T-cell (primary cell): ENCODE measurements at regions not wholly inside any gene's neighbourhood (a gene's known extent, or its start where the extent isn't known, plus 50 kb on each side); places are given as distances from the start of the nearest gene placed in this dataset.

Source experiments
- ATAC-seq, 4 experiments: fragments of 200-7000 bp in 3 of 4; fragments of 150-1000 bp in 1 of 4; cut with Tn5 transposase; replicated peaks in 1 of 4; 1 replicate in 3 of 4; 2 replicates in 1 of 4; pipeline ENCODE4 v1.10.0; 2021; ENCODE audit warnings: moderate library complexity in 3 of 4, mild to moderate bottlenecking in 2 of 4, moderate number of reproducible peaks in 1 of 4
- CTCF ChIA-PET, 2 donors: fragments of 300-600 bp; sonication (Branson Sonifier 250); formaldehyde crosslinking; loops; one replicate each; lab custom pipeline; 2022; ENCODE audit warnings: antibody characterized with exemption in 2 of 2; lab: Charles Lee
- POLR2A ChIA-PET, 2 donors: fragments of 300-600 bp; sonication (Branson Sonifier 250); formaldehyde crosslinking; loops; one replicate each; lab custom pipeline; 2022; ENCODE audit warnings: antibody characterized with exemption in 2 of 2; lab: Charles Lee
- DNase-seq, 35 experiments: peaks; one replicate each; pipeline versions ENCODE4 v3.0.0 to v3.0.0-alpha.2; 2013 to 2023
- H3K27ac ChIP-seq: one replicate; pipeline ENCODE4 v1.5.1; 2013; ENCODE audit warnings: low read length
- H3K27me3 ChIP-seq, 2 experiments: replicated peaks in 1 of 2; 1 replicate in 1 of 2; 2 replicates in 1 of 2; pipeline versions ENCODE4 v1.6.1 to v1.7.0; 2013; ENCODE audit warnings: low read length in 1 of 2, mixed read lengths in 1 of 2; ENCODE audit not compliant: control insufficient read depth in 2 of 2, insufficient read depth in 2 of 2; ENCODE audit errors: extremely low read depth in 1 of 2
- H3K36me3 ChIP-seq, 2 donors: 1 replicate in 1 of 2; 2 replicates in 1 of 2; pipeline versions ENCODE4 v1.6.1 to v1.7.0; 2013; ENCODE audit warnings: low read length in 1 of 2; ENCODE audit not compliant: control insufficient read depth in 2 of 2, insufficient read depth in 1 of 2; ENCODE audit errors: extremely low read depth in 1 of 2
- H3K4me1 ChIP-seq, 2 experiments: 1 replicate in 1 of 2; 2 replicates in 1 of 2; pipeline versions ENCODE4 v1.6.1 to v1.7.0; 2013; ENCODE audit warnings: low read length in 2 of 2, mixed read lengths in 1 of 2; ENCODE audit not compliant: insufficient read depth in 2 of 2, control insufficient read depth in 1 of 2; ENCODE audit errors: extremely low read depth in 1 of 2
- H3K4me3 ChIP-seq, 2 donors: 1 replicate in 1 of 2; 2 replicates in 1 of 2; pipeline versions ENCODE4 v1.5.1 to v1.7.0; 2013; ENCODE audit warnings: mild to moderate bottlenecking in 2 of 2, low read length in 1 of 2, moderate library complexity in 1 of 2; ENCODE audit not compliant: control insufficient read depth in 1 of 2; ENCODE audit errors: extremely low read depth in 1 of 2
- H3K9me3 ChIP-seq: 2 replicates; pipeline ENCODE4 v1.7.0; 2013
- H3K27ac Mint-ChIP-seq, 2 donors: one replicate each; pipeline ENCODE4 v1.8.0; 2020 to 2021; ENCODE audit warnings: mild to moderate bottlenecking in 2 of 2, mixed read lengths in 2 of 2
- H3K27me3 Mint-ChIP-seq, 2 donors: one replicate each; pipeline ENCODE4 v1.8.0; 2021 to 2022; ENCODE audit warnings: mixed read lengths in 2 of 2
- H3K36me3 Mint-ChIP-seq: one replicate; pipeline ENCODE4 v1.8.0; 2021; ENCODE audit warnings: mixed read lengths
- H3K4me1 Mint-ChIP-seq, 3 donors: one replicate each; pipeline ENCODE4 v1.8.0; 2020 to 2022; ENCODE audit warnings: mixed read lengths in 3 of 3, mild to moderate bottlenecking in 1 of 3
- H3K4me3 Mint-ChIP-seq, 3 donors: one replicate each; pipeline ENCODE4 v1.8.0; 2020 to 2022; ENCODE audit warnings: mild to moderate bottlenecking in 3 of 3, mixed read lengths in 3 of 3, moderate library complexity in 3 of 3
- H3K9me3 Mint-ChIP-seq, 3 donors: one replicate each; pipeline ENCODE4 v1.8.0; 2020 to 2022; ENCODE audit warnings: mixed read lengths in 3 of 3
- WGBS: methylation state at CpG from one replicate; pipeline ENCODE4 v1.1.5; 2013; ENCODE audit warnings: missing lambda C conversion rate; ENCODE audit not compliant: insufficient coverage; 5-methylcytosine and 5-hydroxymethylcytosine counted together

GRCh38 chr12:18207266-18207665 lies 54.1 kb upstream of the PIK3C2G start:
- Histone ChIP-seq H3K27ac (no peak overlapping the region), H3K27me3 (no peaks in the 10 kb centered on the region), H3K9me3 (no peaks in the 10 kb centered on the region), H3K36me3 (no peaks in the 10 kb centered on the region), H3K4me3 (no peak overlapping the region), H3K4me1 (no peaks in the 10 kb centered on the region)
- H3K4me3 Mint-ChIP-seq: no peak overlapping the region
- H3K27me3 Mint-ChIP-seq: no peaks in the 10 kb centered on the region
- H3K36me3 Mint-ChIP-seq: no peaks in the 10 kb centered on the region
- DNase-seq: no peak
- CTCF ChIA-PET: no interaction called here
- H3K9me3 Mint-ChIP-seq: peaks cover 0 to 4% (median 0%) of the 10 kb centered on the region in 3 donors
- no peak overlapping the region for H3K27ac Mint-ChIP-seq
- POLR2A ChIA-PET: no interaction called here
- no peaks in the 10 kb centered on the region for H3K4me1 Mint-ChIP-seq
- ATAC-seq: no peak

DNA sequence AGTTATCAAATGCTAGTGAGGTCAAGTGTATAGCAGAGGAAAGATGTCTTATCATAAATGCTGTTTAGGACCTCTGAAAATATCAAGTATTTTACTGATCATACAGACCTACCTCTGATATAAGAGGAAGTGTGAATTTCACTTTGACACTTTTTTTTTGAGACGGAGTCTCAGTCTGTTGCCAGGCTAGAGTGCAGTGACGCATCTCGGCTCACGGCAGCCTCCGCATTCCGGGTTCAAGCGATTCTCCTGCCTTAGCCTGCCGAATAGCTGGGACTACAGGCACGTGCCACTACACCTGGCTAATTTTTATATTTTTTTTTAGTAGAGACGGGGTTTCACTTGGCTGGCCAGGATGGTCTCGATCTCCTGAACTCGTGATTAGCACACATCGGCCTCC lies 55.1 kb upstream of the PIK3C2G start:
- Histone ChIP-seq H3K9me3 (no peaks in the 10 kb centered on the region), H3K36me3 (no peaks in the 10 kb centered on the region), H3K27ac (no peak overlapping the region), H3K27me3 (no peaks in the 10 kb centered on the region), H3K4me1 (no peaks in the 10 kb centered on the region), H3K4me3 (no peak overlapping the region)
- Mint-ChIP-seq H3K27ac (no peak overlapping the region), H3K36me3 (no peaks in the 10 kb centered on the region), H3K9me3 (peaks cover 0 to 4% (median 0%) of the 10 kb centered on the region in 3 donors), H3K27me3 (no peaks in the 10 kb centered on the region), H3K4me1 (no peaks in the 10 kb centered on the region), H3K4me3 (no peak overlapping the region)
- no peak for DNase-seq
- POLR2A ChIA-PET: no interaction called here
- 83% methylated on average over 5 of the region's 13 CpGs for WGBS
- no peak for ATAC-seq
- CTCF ChIA-PET: no interaction called here

DNA sequence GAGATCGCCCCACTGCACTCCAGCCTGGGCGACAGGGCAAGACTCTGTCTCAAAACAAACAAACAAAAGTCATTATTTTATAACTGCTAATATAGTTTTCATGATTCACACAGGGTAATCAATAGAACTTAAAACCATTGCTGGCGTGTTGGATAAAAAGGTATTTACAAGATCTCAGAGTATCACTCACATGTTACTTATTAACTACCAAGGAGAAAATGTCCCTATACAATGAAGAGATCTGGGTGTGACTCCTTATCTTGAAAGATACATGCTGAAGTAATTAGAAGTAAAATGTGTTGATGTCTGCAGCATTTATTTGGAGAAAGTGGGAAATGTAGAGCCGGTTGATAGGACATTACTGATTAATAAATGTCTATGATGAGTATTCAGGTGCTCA lies 57.3 kb upstream of the PIK3C2G start:
- Histone ChIP-seq H3K4me1 (no peaks in the 10 kb centered on the region), H3K27me3 (no peaks in the 10 kb centered on the region), H3K27ac (no peak overlapping the region), H3K4me3 (no peak overlapping the region), H3K9me3 (no peaks in the 10 kb centered on the region), H3K36me3 (no peaks in the 10 kb centered on the region)
- no peaks in the 10 kb centered on the region for H3K4me1 Mint-ChIP-seq
- DNase-seq (no peak), ATAC-seq (no peak)
- ChIA-PET CTCF (no interaction called here), POLR2A (no interaction called here)
- no peaks in the 10 kb centered on the region for H3K36me3 Mint-ChIP-seq
- no peaks in the 10 kb centered on the region for H3K27me3 Mint-ChIP-seq
- no peak overlapping the region for H3K4me3 Mint-ChIP-seq
- no peak overlapping the region for H3K27ac Mint-ChIP-seq
- no CpG with 5 or more reads among the region's 4 CpGs for whole genome bisulfite sequencing
- peaks cover 0 to 4% (median 0%) of the 10 kb centered on the region in 3 donors for H3K9me3 Mint-ChIP-seq

DNA sequence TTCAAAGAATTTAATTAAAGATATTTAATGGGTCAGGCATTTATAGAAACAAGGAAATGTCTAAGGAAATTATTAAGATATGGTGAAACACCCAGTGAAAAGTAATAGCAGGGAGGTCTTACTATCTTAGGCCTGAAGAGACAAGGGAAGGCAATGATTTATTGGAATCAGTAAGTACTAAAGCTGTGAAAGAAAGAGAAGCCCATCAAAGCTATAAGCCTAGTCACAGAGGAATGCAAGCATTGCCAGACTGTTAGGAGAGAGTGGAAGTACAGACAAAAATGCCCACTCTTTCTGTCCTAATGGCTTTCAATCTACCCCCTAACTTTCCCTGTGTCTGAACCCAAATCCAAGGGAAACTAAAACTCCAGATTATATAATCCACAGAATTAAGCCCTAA lies 69.2 kb upstream of the PIK3C2G start:
- Mint-ChIP-seq H3K4me1 (no peaks in the 10 kb centered on the region), H3K9me3 (peaks cover 0 to 4% (median 0%) of the 10 kb centered on the region in 3 donors), H3K27me3 (no peaks in the 10 kb centered on the region), H3K27ac (no peak overlapping the region), H3K4me3 (no peak overlapping the region), H3K36me3 (no peaks in the 10 kb centered on the region)
- Histone ChIP-seq H3K4me3 (no peak overlapping the region), H3K27ac (no peak overlapping the region), H3K9me3 (no peaks in the 10 kb centered on the region), H3K36me3 (no peaks in the 10 kb centered on the region), H3K27me3 (no peaks in the 10 kb centered on the region), H3K4me1 (no peaks in the 10 kb centered on the region)
- no peak for DNase-seq
- no peak for ATAC-seq
- ChIA-PET CTCF (no interaction called here), POLR2A (no interaction called here)

- WGBS: no CpG with 5 or more reads among the region's 2 CpGs
- H3K36me3 Mint-ChIP-seq: no peaks in the 10 kb centered on the region
- ATAC-seq (no peak), DNase-seq (no peak)
- no peaks in the 10 kb centered on the region for H3K27me3 ChIP-seq
- no peaks in the 10 kb centered on the region for H3K9me3 ChIP-seq
- no peaks in the 10 kb centered on the region for H3K4me1 ChIP-seq
- no peaks in the 10 kb centered on the region for H3K4me1 Mint-ChIP-seq
- peaks cover 0 to 7% (median 3%) of the 10 kb centered on the region in 3 donors for H3K9me3 Mint-ChIP-seq
- no peak overlapping the region for H3K4me3 ChIP-seq
- H3K27ac ChIP-seq: no peak overlapping the region
- no peaks in the 10 kb centered on the region for H3K27me3 Mint-ChIP-seq
- H3K27ac Mint-ChIP-seq: no peak overlapping the region
- no peaks in the 10 kb centered on the region for H3K36me3 ChIP-seq
- CTCF ChIA-PET: interaction anchor here in 1 of 2 donors (0.6 kb wide), 1 partner anchor 12 kb away, joined by 3 read pairs; no protein-coding TSS in a partner anchor
- POLR2A ChIA-PET: no interaction called here
- no peak overlapping the region for H3K4me3 Mint-ChIP-seq
These were observed 78.2 kb upstream of the PIK3C2G start for GRCh38 chr12:18183141-18183540.

DNA sequence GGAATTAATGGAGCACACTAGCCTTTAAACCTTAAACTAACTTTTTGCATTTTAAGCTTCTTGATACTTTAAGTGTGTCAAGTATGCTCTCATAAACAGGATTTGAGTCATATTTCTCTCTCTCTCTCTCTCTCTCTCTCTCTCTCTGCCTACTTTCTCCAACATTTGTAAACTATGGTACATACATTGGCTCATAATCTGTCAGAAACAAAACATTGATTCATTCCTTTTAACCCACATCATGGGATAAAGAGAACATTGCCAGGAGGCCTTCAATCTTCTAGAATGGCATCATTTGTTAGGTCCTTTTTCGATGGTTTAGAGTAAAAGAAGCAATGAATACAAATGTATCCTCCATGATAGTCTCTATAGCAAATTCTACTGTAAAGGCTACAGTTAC lies 81.6 kb upstream of the RERGL start:
- no peaks in the 10 kb centered on the region for H3K4me1 ChIP-seq
- ChIA-PET CTCF (interaction anchor here in 1 of 2 donors (0.6 to 0.9 kb wide), 2 partner anchors 12 to 13 kb away, joined by 3 read pairs; no protein-coding TSS in a partner anchor), POLR2A (no interaction called here)
- no peaks in the 10 kb centered on the region for H3K27me3 ChIP-seq
- no CpG with 5 or more reads among the region's 1 CpG for WGBS
- no peak for DNase-seq
- H3K27me3 Mint-ChIP-seq: no peaks in the 10 kb centered on the region
- no peaks in the 10 kb centered on the region for H3K4me1 Mint-ChIP-seq
- no peak overlapping the region for H3K4me3 ChIP-seq
- H3K27ac ChIP-seq: no peak overlapping the region
- H3K36me3 ChIP-seq: no peaks in the 10 kb centered on the region
- no peaks in the 10 kb centered on the region for H3K9me3 ChIP-seq
- H3K9me3 Mint-ChIP-seq: peaks cover 10 to 12% (median 10%) of the 10 kb centered on the region in 3 donors
- H3K27ac Mint-ChIP-seq: no peak overlapping the region
- no peak for ATAC-seq
- H3K4me3 Mint-ChIP-seq: no peak overlapping the region
- no peaks in the 10 kb centered on the region for H3K36me3 Mint-ChIP-seq

DNA sequence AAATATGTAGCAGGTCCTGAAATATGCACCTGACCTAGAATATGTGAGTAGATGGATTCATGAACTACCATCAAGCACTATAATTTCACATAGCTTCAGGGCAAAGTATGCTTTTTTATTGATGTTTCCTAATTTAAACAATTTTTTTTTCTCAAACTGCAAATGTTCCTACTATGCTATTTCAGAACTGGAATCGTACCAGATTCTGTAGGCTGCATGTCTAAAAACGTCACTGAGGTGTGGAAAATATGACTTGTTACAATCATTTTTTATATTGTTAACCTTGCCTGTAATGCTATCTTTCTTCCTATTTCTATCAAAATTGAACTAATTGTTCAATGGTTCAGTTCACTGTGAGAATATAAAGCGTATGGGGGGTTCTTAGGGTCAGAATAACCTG lies 78.0 kb upstream of the RERGL start:
- Histone ChIP-seq H3K4me3 (no peak overlapping the region), H3K27ac (no peak overlapping the region), H3K9me3 (no peaks in the 10 kb centered on the region), H3K4me1 (no peaks in the 10 kb centered on the region), H3K36me3 (no peaks in the 10 kb centered on the region), H3K27me3 (no peaks in the 10 kb centered on the region)
- Mint-ChIP-seq H3K27ac (no peak overlapping the region), H3K4me3 (no peak overlapping the region), H3K9me3 (peaks cover 3 to 6% (median 4%) of the 10 kb centered on the region in 3 donors), H3K36me3 (no peaks in the 10 kb centered on the region), H3K27me3 (no peaks in the 10 kb centered on the region), H3K4me1 (peaks cover 0 to 8% (median 8%) of the 10 kb centered on the region in 3 donors)
- DNase-seq (no peak), ATAC-seq (no peak)
- ChIA-PET CTCF (no interaction called here), POLR2A (no interaction called here)
- WGBS: no CpG with 5 or more reads among the region's 3 CpGs
